BJ (cell line): ENCODE measurements at regions not wholly inside any gene's neighbourhood (a gene's known extent, or its start where the extent isn't known, plus 50 kb on each side); places are given as distances from the start of the nearest gene placed in this dataset.

ENCODE experiments used
- CTCF ChIA-PET: fragments of 350-600 bp; formaldehyde crosslinking; extraction: SDS; loops from one replicate; lab custom pipeline; 2021; ENCODE audit warnings: antibody characterized with exemption, inconsistent platforms; lab: Yijun Ruan, JAX
- POLR2A ChIA-PET: fragments of 300-600 bp; sonication (Branson Sonifier 250); formaldehyde crosslinking; extraction: SDS; loops from one replicate; lab custom pipeline; 2021; ENCODE audit warnings: antibody characterized with exemption; lab: Charles Lee
- DNase-seq: peaks from one replicate; pipeline ENCODE4 v3.0.0-alpha.2; 2011; ENCODE audit warnings: low read depth
- H3K27me3 ChIP-seq: 2 replicates; pipeline ENCODE4 v1.6.0; 2011; ENCODE audit warnings: low read length; ENCODE audit not compliant: control insufficient read depth, insufficient read depth
- H3K36me3 ChIP-seq: 2 replicates; pipeline ENCODE4 v1.5.1; 2011; ENCODE audit warnings: low read length; ENCODE audit not compliant: control insufficient read depth, insufficient read depth
- H3K4me3 ChIP-seq: 2 replicates; pipeline ENCODE4 v1.5.1; 2011; ENCODE audit warnings: low read depth, mild to moderate bottlenecking, control low read depth, low read length
- TF ChIP-seq, protein P1 (sequence below): IDR thresholded peaks from 2 replicates; pipeline ENCODE4 v1.5.1; 2011; ENCODE audit warnings: low read depth, mild to moderate bottlenecking, control low read depth, inconsistent platforms, low read length, moderate library complexity; ENCODE audit not compliant: insufficient read depth

DNA sequence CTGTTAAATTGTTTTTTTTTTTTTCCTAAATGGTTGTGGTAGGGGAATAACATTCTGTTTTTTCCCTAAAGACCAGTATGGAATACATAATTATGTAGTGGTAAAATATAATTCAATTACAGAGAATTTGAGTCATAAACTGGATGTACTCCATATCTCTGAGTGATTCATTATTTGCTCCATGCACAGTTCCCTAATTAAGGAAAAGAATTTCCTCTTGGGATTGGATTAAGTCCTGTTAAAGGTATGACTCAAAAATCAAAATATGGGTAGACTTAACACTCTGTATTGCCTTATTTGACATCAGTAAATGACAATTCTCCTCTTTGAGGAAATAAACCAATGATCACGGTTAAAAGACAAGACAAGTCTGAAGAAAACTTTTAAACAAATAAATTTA lies 78.0 kb upstream of the KCNH8 start:
- H3K36me3 ChIP-seq: no peaks in the 10 kb centered on the region
- ChIA-PET POLR2A (no interaction called here), CTCF (no interaction called here)
- no peaks in the 10 kb centered on the region for H3K27me3 ChIP-seq
- no peak overlapping the region for H3K4me3 ChIP-seq
- TF ChIP-seq, protein P1, sequence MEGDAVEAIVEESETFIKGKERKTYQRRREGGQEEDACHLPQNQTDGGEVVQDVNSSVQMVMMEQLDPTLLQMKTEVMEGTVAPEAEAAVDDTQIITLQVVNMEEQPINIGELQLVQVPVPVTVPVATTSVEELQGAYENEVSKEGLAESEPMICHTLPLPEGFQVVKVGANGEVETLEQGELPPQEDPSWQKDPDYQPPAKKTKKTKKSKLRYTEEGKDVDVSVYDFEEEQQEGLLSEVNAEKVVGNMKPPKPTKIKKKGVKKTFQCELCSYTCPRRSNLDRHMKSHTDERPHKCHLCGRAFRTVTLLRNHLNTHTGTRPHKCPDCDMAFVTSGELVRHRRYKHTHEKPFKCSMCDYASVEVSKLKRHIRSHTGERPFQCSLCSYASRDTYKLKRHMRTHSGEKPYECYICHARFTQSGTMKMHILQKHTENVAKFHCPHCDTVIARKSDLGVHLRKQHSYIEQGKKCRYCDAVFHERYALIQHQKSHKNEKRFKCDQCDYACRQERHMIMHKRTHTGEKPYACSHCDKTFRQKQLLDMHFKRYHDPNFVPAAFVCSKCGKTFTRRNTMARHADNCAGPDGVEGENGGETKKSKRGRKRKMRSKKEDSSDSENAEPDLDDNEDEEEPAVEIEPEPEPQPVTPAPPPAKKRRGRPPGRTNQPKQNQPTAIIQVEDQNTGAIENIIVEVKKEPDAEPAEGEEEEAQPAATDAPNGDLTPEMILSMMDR: no peak
- DNase-seq: no peak

GRCh38 chr3:19065027-19065426 lies 83.3 kb upstream of the KCNH8 start:
- H3K36me3 ChIP-seq: no peaks in the 10 kb centered on the region
- CTCF ChIA-PET: no interaction called here
- TF ChIP-seq, protein P1: no peak
- H3K27me3 ChIP-seq: no peaks in the 10 kb centered on the region
- DNase-seq: no peak
- POLR2A ChIA-PET: no interaction called here
- H3K4me3 ChIP-seq: no peak overlapping the region

GRCh38 chr3:19063936-19064335 lies 84.4 kb upstream of the KCNH8 start:
- Histone ChIP-seq H3K4me3 (no peak overlapping the region), H3K36me3 (no peaks in the 10 kb centered on the region), H3K27me3 (no peaks in the 10 kb centered on the region)
- POLR2A ChIA-PET: no interaction called here
- CTCF ChIA-PET: no interaction called here
- no peak for DNase-seq
- TF ChIP-seq, protein P1: no peak

DNA sequence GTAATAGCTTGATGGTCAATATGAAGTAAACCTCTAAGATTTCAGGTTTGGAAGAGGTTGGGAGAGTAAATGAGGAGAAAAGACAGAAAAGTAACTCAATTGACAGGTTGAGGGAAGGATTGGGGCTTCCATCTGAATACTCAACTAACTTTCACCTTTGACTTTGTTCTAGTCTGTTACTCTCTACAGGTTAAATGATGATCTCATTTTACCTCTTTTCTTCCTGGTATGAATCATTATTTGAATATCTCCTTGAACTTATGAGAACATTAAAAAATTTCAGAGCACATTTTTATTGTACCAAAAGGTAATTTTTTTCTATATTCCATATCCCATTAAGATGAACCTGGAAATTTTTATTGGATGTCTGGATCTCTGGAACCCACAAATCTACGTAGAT lies 87.9 kb upstream of the KCNH8 start:
- TF ChIP-seq, protein P1: no peak
- no peaks in the 10 kb centered on the region for H3K36me3 ChIP-seq
- no peaks in the 10 kb centered on the region for H3K27me3 ChIP-seq
- ChIA-PET POLR2A (no interaction called here), CTCF (no interaction called here)
- no peak for DNase-seq
- no peak overlapping the region for H3K4me3 ChIP-seq

DNA sequence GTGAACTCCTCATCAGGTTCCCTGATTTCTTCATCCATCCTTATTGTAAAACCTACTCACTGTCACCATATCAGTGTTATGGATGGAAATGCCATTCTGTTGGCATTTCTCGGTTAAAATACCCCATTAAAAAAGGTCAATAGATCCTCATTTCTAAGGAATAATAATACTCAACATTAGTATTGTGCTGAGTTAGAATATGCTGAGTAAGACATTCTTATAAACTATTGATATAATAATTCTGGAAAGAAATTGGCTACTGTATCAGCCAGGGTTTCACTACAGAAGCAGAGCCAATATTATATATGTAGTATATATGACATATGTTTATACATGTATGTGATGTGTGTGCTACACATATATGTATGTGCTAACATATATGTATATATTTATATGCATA lies 95.4 kb upstream of the KCNH8 start:
- CTCF ChIA-PET: no interaction called here
- no peak for DNase-seq
- no peaks in the 10 kb centered on the region for H3K27me3 ChIP-seq
- POLR2A ChIA-PET: no interaction called here
- TF ChIP-seq, protein P1: no peak
- H3K36me3 ChIP-seq: no peaks in the 10 kb centered on the region
- H3K4me3 ChIP-seq: no peak overlapping the region
